ENCODE measurements at regions not wholly inside any gene's neighbourhood (a gene's known extent, or its start where the extent isn't known, plus 50 kb on each side); places are given as distances from the start of the nearest gene placed in this dataset.

GRCh38 chr6:6766230-6766905, 177.8 kb downstream of the LY86 start:
- Histone ChIP-seq H2BK12ac (ENCODE audit: insufficient read length, low read depth, low read length) (no peak overlapping the region), H3K4ac (ENCODE audit: low read depth, low read length) (no peak overlapping the region), H2BK120ac (ENCODE audit: low read depth, low read length, poor library complexity, severe bottlenecking) (no peak overlapping the region), H4K20me1 (ENCODE audit: control insufficient read depth, insufficient read depth, insufficient read length) (no peaks in the 10 kb centered on the region), H3K27ac (ENCODE audit: insufficient read length, low read depth, low read length) (no peak overlapping the region), H4K91ac (ENCODE audit: insufficient read length, low read depth, low read length) (no peak overlapping the region), H3K79me1 (ENCODE audit: insufficient read depth, low read depth, low read length, poor library complexity, severe bottlenecking) (no peaks in the 10 kb centered on the region), H3K4me2 (ENCODE audit: insufficient read depth, insufficient read length, low read length) (no peak overlapping the region), H3K18ac (ENCODE audit: insufficient read length, low read depth, low read length) (no peak overlapping the region), H3K56ac (ENCODE audit: insufficient read length, low read depth, low read length) (no peak overlapping the region), H3K9ac (ENCODE audit: extremely low read depth, insufficient read length, low read length) (no peak overlapping the region), H3K23me2 (ENCODE audit: insufficient read length, low read depth, low read length, poor library complexity, severe bottlenecking) (no peaks in the 10 kb centered on the region), H3K9me3 (ENCODE audit: control insufficient read depth, low read depth, low read length) (no peaks in the 10 kb centered on the region), H3T11ph (ENCODE audit: low read length) (no peak overlapping the region), H2BK15ac (ENCODE audit: low read depth, low read length) (no peak overlapping the region), H3K14ac (ENCODE audit: insufficient read depth, low read length) (no peak overlapping the region), H3K79me2 (ENCODE audit: insufficient read depth, low read length) (no peaks in the 10 kb centered on the region), H3K4me1 (ENCODE audit: insufficient read depth, low read length) (no peaks in the 10 kb centered on the region), H2BK5ac (ENCODE audit: insufficient read length, low read length) (no peak overlapping the region), H2AK5ac (ENCODE audit: insufficient read length, low read length) (no peak overlapping the region), H3K27me3 (ENCODE audit: insufficient read depth, low read length) (no peaks in the 10 kb centered on the region), H4K8ac (replicated peaks; ENCODE audit: insufficient read length, low read depth, low read length) (no peak overlapping the region), H4K5ac (ENCODE audit: insufficient read length, low read depth, low read length) (no peak overlapping the region), H2BK20ac (ENCODE audit: low read depth, low read length, poor library complexity, severe bottlenecking) (no peak overlapping the region), H3K23ac (ENCODE audit: insufficient read length, low read depth, low read length) (no peak overlapping the region), H2AFZ (ENCODE audit: low read length) (no peak overlapping the region)
- Mint-ChIP-seq H3K4me3 (no peak overlapping the region), H3K4me1 (no peaks in the 10 kb centered on the region; a peak in 1 of 4 replicates), H3K27ac (no peak overlapping the region), H3K27me3 (ENCODE audit: low read depth) (no peaks in the 10 kb centered on the region; the same call in none of the 2 replicates), H3K9me3 (no peaks in the 10 kb centered on the region; a peak in 1 of 5 replicates), H3K36me3 (ENCODE audit: insufficient read depth in 1 of 3, low read depth in 3 of 3) (no peaks in the 10 kb centered on the region)
- TF ChIP-seq, protein P1, sequence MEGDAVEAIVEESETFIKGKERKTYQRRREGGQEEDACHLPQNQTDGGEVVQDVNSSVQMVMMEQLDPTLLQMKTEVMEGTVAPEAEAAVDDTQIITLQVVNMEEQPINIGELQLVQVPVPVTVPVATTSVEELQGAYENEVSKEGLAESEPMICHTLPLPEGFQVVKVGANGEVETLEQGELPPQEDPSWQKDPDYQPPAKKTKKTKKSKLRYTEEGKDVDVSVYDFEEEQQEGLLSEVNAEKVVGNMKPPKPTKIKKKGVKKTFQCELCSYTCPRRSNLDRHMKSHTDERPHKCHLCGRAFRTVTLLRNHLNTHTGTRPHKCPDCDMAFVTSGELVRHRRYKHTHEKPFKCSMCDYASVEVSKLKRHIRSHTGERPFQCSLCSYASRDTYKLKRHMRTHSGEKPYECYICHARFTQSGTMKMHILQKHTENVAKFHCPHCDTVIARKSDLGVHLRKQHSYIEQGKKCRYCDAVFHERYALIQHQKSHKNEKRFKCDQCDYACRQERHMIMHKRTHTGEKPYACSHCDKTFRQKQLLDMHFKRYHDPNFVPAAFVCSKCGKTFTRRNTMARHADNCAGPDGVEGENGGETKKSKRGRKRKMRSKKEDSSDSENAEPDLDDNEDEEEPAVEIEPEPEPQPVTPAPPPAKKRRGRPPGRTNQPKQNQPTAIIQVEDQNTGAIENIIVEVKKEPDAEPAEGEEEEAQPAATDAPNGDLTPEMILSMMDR (conservative IDR thresholded peaks at IDR 0.05) = no peak
- no peak for DNase-seq
- WGBS (ENCODE audit: extremely low coverage, insufficient read length, low lambda C conversion rate) = no CpG with 5 or more reads among the region's 6 CpGs
